GM18508 (cell line): ENCODE measurements at regions not wholly inside any gene's neighbourhood (a gene's known extent, or its start where the extent isn't known, plus 50 kb on each side); places are given as distances from the start of the nearest gene placed in this dataset.
"Not testable (repeated sequence)": the region's sequence is repeated elsewhere in the genome, so short reads cannot be mapped to it uniquely, and the experiment has no call there.

Experiments used
- ATAC-seq: cut with Tn5 transposase; IDR thresholded peaks from one replicate; pipeline ENCODE4 v1.9.1; 2021; ENCODE audit warnings: moderate number of reproducible peaks; ENCODE audit not compliant: insufficient read depth, unreplicated experiment

DNA sequence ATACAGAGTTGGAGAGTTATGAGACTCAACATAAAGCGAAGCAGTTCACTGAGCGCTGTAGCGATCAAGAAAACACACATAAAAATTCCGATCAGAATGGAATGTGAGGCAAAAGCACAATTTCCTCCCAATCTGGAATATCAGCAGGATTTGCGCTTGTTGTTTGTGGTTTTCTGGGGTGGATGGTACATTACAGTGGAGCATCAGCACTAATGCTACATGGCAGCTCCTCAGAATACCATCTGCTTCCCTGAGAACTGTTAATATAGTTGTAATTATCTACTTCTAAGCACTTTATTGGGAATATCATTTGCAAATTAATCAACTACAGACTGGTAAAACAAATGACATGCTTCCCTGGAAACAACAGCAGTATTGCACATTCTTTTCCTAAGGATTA lies 324.1 kb upstream of the PPARGC1A start:
- ATAC-seq: no peak

DNA sequence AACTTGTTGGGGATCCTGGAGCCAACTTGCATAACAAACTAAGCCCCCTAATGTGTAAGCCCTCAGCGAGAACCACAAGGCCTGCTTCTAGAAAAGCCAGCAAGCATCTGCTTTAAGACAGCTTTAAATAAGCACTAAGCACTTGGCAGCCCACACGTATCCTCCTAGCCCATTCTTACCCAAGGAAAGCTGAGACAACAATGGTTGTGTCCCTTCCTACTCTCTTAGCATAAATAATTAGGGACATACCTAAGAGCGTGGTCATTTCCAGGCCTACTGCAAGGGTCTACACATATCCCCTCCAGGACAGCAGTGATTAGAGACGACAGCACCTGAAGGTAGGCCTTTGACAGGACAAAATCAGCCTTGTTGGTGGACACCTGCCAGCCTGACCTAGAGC lies 322.8 kb upstream of the PPARGC1A start:
- no peak for ATAC-seq

DNA sequence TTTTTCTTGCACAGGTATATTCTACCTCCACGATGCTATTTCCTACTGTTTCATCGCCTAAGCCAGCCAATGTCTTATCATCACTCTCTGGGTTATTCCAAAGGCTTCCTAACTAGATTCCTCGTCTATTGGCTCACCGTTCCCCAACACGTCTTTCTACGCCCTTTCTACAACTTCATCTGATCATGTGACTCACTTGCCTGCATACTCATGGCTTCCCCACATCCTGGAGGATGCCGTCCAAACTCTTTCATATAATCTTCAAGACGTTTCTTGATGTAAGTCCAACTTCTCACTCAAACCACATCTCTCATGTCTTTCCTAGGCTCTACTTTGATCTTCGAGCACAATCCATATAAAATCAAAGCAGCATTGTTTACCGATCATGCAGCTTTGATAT lies 322.0 kb upstream of the PPARGC1A start:
- no peak for ATAC-seq

DNA sequence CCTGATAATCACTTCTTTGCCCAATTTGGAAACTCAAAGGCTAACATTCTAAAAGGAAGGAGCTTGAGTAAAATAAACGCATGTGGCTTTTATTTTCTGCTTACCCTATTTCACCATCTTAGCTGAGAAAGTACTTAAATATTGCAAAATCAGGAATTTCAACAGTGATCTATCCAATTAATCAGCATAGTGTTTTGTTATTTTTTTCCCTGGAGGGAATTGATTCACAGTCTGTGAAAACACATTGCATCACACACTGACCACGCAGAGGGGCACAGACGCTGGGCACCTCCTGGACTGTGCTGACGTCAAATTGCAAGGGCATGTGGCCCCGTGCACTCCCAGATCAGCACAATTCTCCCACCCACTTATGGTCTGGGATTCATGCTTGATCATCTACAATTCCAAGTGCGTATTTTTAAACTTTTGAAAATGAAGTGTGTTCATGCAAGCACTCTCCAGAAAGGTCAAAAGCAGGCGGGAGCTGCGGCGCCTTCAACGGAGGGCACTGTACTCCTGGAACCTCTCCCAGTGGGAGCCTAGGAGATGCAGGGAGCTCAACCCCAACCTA lies 320.6 kb upstream of the PPARGC1A start:
- ATAC-seq: no peak

DNA sequence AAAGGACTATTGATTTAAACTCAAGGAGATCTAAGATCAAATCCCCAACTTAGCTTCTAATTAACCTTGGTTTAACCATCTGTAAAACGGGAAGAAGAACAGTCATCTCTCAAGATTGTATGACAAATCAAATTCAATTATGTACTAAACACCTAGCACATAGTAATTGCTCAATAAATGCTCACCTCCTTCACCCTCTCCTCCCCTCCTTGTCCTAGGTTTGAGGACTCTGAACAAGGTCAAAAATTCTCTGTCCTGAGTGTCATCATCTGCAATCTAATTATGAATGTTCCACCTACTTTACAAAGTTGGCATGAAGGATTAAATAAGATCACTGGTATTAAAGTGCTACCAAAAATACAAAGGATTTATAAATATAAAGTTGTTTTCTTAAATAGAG lies 320.1 kb upstream of the PPARGC1A start:
- ATAC-seq: no peak

DNA sequence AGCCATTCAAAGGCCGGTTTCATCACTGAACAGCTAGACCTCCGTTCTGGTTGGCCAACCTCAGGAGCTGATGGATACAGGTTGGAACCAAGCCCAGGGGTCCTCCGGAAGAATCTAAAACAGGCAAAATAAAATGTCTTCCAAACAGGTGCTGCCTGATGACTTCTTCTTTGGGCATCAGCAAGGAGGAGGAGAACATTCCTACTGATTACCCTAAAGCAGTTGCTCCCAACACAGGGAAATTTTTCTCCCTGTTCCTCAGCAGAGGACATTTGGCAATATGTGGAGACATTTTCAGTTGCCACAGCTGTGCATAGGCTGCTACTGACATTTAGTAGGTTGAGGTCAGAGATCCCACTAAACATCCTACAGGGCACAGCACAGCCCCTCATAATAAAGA lies 319.3 kb upstream of the PPARGC1A start:
- no peak for ATAC-seq

DNA sequence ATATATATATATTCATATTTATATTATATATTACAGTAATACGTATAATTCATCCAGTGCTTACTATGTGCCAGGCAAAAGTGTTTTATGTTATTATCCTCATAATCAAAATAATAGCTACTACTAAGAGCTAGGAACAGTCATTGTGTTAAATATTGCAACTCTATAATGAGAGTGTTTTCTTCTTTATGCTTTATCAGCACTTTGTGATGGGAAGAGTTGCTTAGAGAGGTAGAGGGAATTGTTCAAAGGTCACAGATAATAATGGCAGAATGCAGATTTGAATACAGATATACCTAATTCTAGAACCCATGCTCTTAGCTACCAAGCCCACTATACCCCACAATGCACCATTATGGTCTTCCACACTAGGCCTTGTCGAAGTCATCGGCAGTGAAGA lies 318.8 kb upstream of the PPARGC1A start:
- no peak for ATAC-seq

DNA sequence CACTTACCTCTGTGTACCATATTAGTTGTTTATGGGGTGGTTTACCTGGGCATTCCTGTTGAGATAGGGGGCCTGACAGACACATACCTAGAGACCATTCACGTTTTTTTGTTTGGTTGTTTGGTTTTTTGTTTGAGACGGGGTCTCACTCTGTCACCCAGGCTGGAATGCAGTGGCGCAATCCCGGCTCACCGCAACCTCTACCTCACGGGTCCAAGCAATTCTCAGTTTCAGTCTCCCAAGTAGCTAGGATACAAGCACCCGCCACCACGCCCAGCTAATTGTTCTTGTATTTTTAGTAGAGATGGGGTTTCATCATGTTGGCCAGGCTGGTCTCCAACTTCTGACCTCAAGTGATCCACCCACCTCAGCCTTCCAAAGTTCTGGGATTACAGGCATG lies 314.9 kb upstream of the PPARGC1A start:
- ATAC-seq: not testable (repeated sequence)

DNA sequence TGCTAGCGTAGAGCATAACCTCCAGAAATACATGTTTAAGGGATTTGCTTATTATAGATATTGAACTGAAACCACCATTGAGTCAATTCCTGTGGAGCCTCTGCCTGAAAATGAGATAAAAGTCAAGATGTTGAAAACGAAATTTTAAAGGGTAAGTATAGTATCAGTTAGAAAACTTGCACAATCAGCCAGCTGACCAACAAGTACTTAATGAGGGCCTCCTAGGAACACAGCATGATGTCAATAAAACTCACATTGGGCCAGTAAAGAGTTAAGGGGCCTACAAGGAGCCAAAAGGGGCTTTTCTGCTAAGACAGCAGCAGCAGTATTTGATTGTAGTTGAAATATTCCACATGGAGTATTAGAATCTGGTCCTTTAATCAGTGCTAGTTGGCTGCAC lies 314.1 kb upstream of the PPARGC1A start:
- ATAC-seq: no peak

DNA sequence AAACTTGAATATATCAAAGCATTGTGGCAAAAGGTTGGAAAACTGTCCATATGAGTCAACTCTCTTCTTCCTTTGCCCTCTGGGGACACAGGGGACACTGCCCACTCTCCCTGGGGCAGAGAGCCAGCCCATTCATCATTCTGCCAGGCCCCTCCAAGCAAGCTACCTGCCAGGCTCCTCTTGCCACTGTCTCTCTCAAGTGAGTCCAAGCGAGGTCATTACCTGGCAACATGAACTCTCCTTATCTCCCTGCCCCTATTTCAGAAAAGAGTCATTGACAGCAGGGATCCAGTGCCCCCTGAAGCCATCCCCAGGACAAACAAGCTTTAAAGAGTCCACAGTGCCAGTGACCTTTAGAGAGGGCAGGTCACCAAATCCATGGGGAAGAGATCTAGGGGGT lies 312.7 kb upstream of the PPARGC1A start:
- no peak for ATAC-seq

DNA sequence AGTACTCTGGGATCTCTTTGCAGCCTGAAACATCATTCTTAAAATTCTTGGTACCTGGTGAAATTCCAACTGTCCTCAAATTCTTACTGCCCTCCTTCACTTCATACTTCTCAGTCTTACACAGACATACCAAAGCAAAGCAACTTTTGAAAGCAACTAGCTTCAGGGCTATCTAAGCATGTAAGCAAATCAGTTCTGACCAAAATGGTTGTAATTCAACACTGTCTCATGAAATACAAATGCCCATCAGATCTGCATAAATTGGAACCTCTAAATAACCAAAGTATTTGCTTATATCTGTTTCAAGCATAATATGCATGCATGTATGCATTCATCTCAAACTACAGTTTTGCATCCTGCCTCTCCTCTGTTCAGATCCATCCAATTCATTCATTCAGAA lies 308.1 kb upstream of the PPARGC1A start:
- no peak for ATAC-seq

DNA sequence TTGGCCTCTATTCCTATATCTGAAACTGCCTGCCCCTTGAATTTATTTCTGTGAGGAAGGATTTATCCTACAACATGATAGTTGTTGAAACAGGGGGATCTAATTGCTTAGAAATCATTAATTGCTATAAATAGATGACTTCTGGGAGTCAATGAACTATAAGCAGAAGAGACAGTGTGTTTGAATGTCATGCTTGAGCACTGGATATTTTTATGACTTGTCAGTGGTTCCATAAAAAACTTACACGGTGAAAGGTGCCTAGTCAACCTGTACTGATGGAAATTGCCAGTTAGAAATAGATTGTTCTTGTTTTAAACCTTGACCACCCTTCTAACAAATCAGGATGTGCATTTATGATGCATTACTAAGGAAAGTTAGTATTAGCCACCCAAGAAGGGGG lies 306.9 kb upstream of the PPARGC1A start:
- ATAC-seq: no peak

DNA sequence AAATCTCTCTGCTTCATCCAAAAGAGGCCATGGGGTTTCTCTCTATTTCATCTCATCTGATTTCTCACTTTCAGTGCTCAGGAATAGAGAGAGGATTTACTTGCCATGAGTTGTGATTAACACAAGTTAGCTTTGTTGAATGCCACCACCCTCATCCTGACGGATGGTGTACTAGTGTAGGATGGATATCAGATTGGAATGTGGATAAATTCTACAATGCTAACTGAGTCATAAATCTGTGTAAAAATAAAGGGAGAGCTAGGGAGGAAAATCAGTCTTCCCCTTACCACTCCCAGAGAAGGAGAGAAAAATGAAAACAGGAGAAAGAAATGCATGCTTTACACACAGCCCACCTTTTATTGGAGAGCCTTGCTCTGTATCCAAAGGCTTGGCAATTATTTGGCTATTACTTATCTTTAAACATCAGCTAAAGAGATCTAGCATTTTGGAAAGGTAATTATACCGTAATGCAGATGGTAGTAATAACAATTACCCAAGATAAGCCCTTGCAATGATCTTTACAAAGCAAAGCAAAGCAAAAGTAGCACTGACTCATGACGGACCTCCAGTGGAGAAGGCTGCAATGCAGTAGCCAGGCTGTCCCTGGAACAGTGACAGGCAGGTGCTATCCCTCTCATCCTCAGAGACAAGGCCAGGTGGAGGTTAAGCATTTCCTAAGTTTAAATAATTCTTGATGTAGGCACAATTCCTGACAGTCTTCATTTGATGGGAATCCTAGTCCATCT lies 306.3 kb upstream of the PPARGC1A start:
- ATAC-seq: no peak

DNA sequence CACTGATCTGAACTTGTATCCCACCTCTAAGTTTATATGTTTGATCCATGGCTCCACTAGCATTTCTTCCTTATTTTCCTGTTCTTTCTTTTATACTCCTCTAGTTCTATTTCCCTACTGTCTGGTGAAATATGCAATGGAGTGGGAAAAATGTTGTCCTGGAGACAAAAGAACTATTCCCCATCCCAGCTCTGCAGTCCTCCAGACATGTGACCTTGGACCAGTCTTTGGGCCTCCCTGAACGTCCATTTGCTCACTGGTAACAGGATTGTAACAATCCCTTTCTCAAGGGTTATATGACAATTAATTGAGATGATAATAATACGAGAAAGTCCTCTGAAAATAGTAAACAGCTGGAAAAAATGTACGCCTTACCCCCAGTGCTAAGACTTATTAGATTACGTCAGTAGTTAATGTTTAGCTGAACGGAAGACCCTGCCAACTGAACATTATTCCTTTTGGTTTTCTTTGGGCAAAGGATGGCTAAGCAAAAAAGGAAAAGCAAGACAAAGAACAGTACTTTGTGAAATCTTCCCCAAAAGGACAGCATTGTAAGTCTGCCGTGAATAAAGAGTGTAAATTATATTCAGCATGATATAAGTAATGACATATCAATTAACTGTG lies 302.3 kb upstream of the PPARGC1A start:
- ATAC-seq: no peak

DNA sequence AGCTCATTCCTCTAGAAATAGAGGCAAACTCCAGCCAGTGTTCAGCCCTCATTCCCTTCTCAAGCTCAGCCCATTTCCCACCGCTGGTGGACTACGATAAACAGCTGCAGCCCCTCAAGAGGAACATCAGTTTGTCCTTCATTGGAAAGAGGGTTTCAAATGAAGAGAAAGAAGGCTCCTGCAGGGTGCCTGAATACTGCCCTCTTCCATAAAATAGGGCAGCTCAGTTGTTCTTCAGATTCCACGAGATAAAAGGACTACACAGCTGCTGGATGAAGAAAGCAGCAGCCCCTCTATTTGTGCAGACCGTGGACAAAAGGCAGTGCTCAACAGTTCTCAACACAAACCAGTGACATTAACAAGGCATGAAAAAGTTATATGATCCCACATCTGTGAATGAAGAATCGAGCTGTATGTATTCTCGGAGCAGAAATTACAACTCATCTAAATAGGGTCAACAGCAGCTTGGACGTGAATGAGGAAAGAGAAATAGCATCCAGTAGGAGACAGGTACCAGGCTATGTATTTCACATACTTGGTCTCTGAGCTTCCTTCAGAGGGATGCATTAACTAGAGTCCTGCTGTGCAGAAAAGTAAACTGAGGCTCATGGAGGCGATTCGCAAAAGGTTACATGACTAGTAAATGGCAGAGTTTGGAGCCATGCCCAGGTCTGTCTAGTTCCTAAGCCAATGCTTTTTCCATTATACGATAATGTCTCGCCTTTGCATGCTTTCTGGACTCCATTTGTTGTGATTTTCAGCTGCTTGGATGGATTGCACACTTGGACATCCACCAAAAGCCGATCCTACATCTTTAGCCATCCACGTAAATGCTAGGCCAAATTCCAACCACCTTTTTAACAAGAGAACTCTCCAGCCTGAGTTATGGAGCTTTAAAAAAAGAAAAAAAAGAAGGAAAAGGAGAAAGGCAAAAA lies 301.2 kb upstream of the PPARGC1A start:
- no peak for ATAC-seq

DNA sequence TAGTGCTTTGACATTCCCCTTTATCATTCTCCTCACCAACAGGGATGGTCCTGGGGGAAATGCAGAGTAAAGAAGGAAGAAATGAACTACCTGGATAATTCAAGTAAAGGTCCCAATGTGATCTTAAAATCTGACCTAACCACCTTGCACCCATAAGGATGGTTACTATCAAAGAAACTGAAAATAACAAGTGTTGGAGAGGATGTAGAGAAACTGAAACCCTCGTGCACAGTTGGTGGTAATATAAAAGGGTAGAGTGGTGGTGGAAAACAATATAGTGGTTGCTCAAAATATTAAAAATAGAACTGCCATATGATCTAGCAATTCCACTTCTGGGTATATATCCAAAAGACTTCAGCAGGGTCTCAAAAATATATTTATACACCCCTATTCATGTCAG lies 298.6 kb upstream of the PPARGC1A start:
- no peak for ATAC-seq

DNA sequence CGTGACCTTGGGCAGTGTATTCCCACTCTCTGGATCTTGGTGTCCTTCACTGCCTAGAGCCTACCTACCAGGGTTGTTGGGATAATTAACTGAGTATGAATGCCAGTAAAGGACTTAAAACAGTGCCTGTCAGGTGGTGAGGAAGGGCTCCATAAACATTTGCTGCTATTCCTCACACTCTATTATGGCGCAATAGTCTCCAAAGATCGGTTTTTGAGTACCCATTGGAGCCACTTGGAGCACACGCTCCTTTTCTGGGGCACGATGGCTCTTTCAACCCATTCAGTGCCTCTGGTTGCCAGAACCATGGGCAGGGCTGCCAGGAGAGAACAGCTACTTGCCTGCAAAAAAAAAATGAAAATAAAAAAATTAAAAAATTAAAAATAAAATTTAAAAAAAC lies 296.6 kb upstream of the PPARGC1A start:
- no peak for ATAC-seq

DNA sequence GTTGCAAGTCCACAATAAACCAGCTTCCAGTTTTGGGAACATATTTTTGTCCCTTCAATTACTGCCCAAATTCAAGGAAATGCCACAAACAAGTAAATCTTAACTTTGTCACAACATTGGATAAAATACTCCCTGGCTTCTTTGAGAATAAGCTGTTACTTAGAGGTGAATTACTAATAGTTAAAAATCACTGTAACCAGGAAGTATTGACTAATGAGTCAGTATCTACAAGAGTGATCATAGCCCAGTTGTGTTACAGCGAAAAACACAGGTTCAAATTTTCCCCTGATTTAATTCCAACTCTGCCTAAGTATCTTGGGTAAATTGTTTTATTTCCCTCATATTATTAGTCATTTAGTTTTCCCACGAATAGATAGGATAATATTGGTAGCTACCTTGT lies 291.2 kb upstream of the PPARGC1A start:
- no peak for ATAC-seq

DNA sequence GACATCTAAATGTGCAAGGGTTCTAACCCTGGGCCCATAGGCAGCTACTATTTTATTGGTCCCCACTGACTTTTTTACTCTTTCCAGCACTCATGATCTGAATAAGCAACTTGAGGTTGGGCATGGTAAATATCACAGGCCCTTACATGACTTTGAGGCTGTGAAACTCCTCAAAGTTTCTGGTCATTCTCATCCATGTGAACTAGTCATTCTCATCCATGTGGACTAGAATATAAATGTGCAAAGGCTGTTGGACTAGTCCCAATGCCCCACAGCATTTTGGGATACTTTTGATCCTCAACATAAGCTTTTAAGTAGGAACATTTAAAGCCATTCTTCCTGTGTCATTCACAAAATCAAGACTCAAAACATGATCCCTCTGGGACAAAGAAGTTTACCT lies 290.7 kb upstream of the PPARGC1A start:
- ATAC-seq: no peak

DNA sequence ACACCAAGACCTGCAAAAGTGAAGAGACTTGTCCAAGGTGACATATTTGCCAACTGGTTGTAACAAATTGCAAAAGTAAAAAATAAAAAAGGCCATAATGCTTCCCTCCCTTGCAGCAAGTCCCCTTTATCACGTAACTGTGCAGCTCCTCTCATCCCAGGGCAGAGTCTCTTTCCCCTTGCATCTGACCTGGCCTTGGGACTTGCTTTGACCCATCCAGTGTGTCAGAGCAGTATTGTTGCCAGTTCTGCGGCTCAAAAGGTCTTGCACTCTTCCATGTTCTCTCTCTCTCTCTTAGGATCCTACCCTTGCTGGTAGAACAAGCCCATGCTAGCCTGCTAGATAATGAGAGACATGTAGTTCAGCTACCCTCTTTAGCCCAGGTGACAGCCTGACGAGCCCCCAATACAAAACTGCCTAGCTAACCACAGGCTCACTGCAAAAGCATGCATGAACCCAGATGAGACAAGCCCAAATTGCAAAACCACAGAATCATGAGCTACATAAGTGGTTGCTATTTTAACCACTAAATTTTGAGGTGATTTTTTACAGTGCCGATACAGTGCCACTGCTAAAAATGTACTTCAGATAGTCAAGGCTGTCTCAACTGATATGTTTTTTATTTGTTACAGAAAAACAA lies 289.5 kb upstream of the PPARGC1A start:
- ATAC-seq: no peak
